ENCODE measurements at regions not wholly inside any gene's neighbourhood (a gene's known extent, or its start where the extent isn't known, plus 50 kb on each side); places are given as distances from the start of the nearest gene placed in this dataset.
"Not testable (repeated sequence)": the region's sequence is repeated elsewhere in the genome, so short reads cannot be mapped to it uniquely, and the experiment has no call there.

DNA sequence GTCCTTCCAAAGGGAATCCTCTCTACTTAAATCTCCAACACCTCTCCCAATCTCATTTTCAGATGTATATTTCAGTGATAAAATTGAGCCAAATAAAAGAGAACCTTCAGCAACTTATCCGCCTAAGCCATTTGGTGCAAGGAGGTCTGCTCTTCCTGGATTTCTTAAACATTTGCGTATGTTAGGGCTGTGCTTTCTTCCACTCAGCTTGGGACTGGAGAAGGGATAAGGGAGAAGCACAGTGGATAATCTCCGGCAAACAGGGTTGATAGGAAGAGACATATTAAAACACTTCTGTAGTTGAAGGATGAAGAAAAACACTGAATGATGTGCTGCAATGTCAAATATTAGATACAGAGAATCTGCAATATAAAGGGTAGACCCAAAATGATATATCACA is 796.2 kb downstream of the KCNJ3 start:
- Histone ChIP-seq H3K9me3 (ENCODE audit: severe bottlenecking) (no peaks in the 10 kb centered on the region), H3K27ac (ENCODE audit: poor library complexity, severe bottlenecking) (no peak overlapping the region), H3K4me1 (ENCODE audit: insufficient read depth, poor library complexity, severe bottlenecking) (no peaks in the 10 kb centered on the region), H3K27me3 (ENCODE audit: insufficient read depth, poor library complexity, severe bottlenecking) (no peaks in the 10 kb centered on the region), H3K4me3 (ENCODE audit: severe bottlenecking) (no peak overlapping the region), H3K36me3 (ENCODE audit: low read depth) (no peaks in the 10 kb centered on the region)
- ATAC-seq (ENCODE audit: low read depth) (no peak), DNase-seq (ENCODE audit: low spot score) (no peak)
- TF ChIP-seq, protein P1, sequence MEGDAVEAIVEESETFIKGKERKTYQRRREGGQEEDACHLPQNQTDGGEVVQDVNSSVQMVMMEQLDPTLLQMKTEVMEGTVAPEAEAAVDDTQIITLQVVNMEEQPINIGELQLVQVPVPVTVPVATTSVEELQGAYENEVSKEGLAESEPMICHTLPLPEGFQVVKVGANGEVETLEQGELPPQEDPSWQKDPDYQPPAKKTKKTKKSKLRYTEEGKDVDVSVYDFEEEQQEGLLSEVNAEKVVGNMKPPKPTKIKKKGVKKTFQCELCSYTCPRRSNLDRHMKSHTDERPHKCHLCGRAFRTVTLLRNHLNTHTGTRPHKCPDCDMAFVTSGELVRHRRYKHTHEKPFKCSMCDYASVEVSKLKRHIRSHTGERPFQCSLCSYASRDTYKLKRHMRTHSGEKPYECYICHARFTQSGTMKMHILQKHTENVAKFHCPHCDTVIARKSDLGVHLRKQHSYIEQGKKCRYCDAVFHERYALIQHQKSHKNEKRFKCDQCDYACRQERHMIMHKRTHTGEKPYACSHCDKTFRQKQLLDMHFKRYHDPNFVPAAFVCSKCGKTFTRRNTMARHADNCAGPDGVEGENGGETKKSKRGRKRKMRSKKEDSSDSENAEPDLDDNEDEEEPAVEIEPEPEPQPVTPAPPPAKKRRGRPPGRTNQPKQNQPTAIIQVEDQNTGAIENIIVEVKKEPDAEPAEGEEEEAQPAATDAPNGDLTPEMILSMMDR (IDR thresholded peaks at IDR 0.05; ENCODE audit: poor library complexity, severe bottlenecking), result no peak

DNA sequence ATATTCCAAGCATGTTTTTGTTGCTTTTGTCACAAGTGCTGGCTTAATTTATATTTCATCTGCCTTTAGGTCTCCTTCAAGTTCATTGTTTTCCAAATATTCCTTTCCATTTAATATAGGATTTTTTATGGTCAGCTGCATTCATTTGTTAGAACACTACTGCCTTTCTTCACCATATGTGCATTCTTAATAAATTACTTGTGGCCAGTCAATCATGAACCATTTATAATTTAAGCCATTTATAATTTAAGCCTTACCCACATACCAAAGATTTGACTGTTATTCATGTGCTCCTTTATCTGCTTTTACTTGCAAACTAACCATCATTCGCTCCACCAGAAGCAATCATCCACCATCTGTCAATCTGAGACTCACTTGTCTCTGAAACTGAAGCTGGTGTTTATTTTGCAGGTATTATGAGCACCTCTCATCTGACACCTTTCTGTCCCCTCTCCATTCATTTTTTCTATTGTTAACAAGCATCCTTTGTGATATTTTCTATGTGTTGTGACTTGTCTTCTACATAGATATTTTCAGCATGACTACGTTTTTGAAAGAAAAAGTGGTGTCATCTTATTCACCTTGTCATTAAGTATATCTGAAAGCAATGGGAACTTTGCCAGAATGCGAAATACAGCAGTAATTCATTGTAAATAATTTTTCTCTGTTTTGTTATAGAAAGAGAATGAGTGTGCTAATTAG is 786.8 kb downstream of the KCNJ3 start:
- no peak for DNase-seq (ENCODE audit: low spot score)
- TF ChIP-seq, protein P1 (IDR thresholded peaks at IDR 0.05; ENCODE audit: poor library complexity, severe bottlenecking), result no peak

DNA sequence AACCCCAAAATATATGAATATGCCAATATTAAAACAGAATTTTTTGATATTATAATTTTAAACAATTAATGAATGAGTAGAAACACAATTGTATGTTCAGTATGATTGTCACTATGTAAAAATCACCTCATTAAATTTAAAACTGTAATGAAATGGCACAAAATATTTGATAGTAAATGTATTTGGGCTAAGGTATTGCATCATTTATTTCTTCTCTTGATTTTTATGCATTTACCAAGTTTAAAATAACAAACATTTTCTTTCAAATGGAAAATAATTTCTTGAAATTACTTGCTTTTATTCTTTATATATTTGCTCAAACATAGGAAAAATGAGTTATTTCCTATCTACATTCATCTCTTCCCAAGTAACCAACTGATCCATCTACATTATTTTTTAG is 782.6 kb downstream of the KCNJ3 start:
- Histone ChIP-seq H3K36me3 (ENCODE audit: low read depth) (no peaks in the 10 kb centered on the region), H3K27me3 (ENCODE audit: insufficient read depth, poor library complexity, severe bottlenecking) (peaks cover 2% of the 10 kb centered on the region), H3K9me3 (ENCODE audit: severe bottlenecking) (no peaks in the 10 kb centered on the region), H3K4me1 (ENCODE audit: insufficient read depth, poor library complexity, severe bottlenecking) (no peaks in the 10 kb centered on the region), H3K27ac (ENCODE audit: poor library complexity, severe bottlenecking) (no peak overlapping the region), H3K4me3 (ENCODE audit: severe bottlenecking) (no peak overlapping the region)
- TF ChIP-seq, protein P1 (IDR thresholded peaks at IDR 0.05; ENCODE audit: poor library complexity, severe bottlenecking), result no peak
- no peak for ATAC-seq (ENCODE audit: low read depth)
- no peak for DNase-seq (ENCODE audit: low spot score)

More for the DNA sequence above, 786.8 kb downstream of the KCNJ3 start:
- Histone ChIP-seq H3K27ac (ENCODE audit: poor library complexity, severe bottlenecking) (no peak overlapping the region), H3K4me1 (ENCODE audit: insufficient read depth, poor library complexity, severe bottlenecking) (no peaks in the 10 kb centered on the region), H3K4me3 (ENCODE audit: severe bottlenecking) (no peak overlapping the region), H3K36me3 (ENCODE audit: low read depth) (no peaks in the 10 kb centered on the region), H3K27me3 (ENCODE audit: insufficient read depth, poor library complexity, severe bottlenecking) (peaks cover 2% of the 10 kb centered on the region), H3K9me3 (ENCODE audit: severe bottlenecking) (no peaks in the 10 kb centered on the region)
- ATAC-seq (ENCODE audit: low read depth), result no peak

DNA sequence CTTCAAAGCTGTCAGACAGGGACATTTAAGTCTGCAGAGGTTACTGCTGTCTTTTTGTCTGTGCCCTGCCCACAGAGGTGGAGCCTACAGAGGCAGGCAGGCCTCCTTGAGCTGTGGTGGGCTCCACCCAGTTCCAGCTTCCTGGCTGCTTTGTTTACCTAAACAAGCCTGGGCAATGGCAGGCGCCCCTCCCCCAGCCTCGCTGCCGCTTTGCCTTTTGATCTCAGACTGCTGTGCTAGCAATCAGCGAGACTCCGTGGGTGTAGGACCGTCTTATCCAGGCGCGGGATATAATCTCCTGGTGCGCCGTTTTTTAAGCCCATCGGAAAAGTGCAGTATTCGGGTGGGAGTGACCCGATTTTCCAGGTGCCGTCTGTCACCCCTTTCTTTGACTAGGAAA is 773.5 kb downstream of the KCNJ3 start:
- not testable (repeated sequence) for DNase-seq (ENCODE audit: low spot score); ATAC-seq (ENCODE audit: low read depth); H3K36me3 ChIP-seq (ENCODE audit: low read depth); H3K27ac ChIP-seq (ENCODE audit: poor library complexity, severe bottlenecking); H3K9me3 ChIP-seq (ENCODE audit: severe bottlenecking); H3K4me1 ChIP-seq (ENCODE audit: insufficient read depth, poor library complexity, severe bottlenecking); H3K4me3 ChIP-seq (ENCODE audit: severe bottlenecking); H3K27me3 ChIP-seq (ENCODE audit: insufficient read depth, poor library complexity, severe bottlenecking)

DNA sequence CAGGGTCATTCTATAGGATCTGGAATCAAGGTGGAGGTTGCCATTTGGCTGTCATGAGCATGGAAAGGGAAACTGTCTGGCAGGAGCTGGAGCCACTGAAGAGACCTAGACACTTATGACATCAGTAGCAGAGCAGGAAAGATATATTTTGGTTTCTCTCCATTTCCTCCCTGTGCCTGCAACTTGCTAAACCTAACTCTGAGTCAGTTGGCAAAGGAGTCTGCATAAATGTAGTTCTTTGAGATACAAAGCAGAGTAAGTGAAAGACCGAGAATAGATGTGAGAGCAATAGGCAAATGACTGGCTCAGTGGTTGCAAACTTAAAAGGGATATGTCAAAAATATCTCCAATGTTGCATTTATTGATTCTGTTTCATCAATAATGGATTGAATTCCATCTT is 757.7 kb downstream of the KCNJ3 start:
- Histone ChIP-seq H3K4me3 (ENCODE audit: severe bottlenecking) (no peak overlapping the region), H3K36me3 (ENCODE audit: low read depth) (no peaks in the 10 kb centered on the region), H3K27ac (ENCODE audit: poor library complexity, severe bottlenecking) (no peak overlapping the region), H3K4me1 (ENCODE audit: insufficient read depth, poor library complexity, severe bottlenecking) (no peaks in the 10 kb centered on the region), H3K9me3 (ENCODE audit: severe bottlenecking) (no peaks in the 10 kb centered on the region), H3K27me3 (ENCODE audit: insufficient read depth, poor library complexity, severe bottlenecking) (no peaks in the 10 kb centered on the region)
- ATAC-seq (ENCODE audit: low read depth), result no peak
- TF ChIP-seq, protein P1 (IDR thresholded peaks at IDR 0.05; ENCODE audit: poor library complexity, severe bottlenecking), result no peak
- no peak for DNase-seq (ENCODE audit: low spot score)
